ENCODE measurements at regions not wholly inside any gene's neighbourhood (a gene's known extent, or its start where the extent isn't known, plus 50 kb on each side); places are given as distances from the start of the nearest gene placed in this dataset.

GRCh38 chr14:97283841-97284240 is 486.7 kb downstream of the VRK1 start:
- DNase-seq (ENCODE audit: low read depth in 1 of 2, low spot score in 1 of 2) = no peak
- H3K27ac ChIP-seq (replicated peaks) = no peak overlapping the region
- no peak for TF ChIP-seq CTCF (IDR thresholded peaks at IDR 0.05; ENCODE audit: insufficient read depth, low read length)
- no peak for TF ChIP-seq SPI1 (IDR thresholded peaks at IDR 0.05; ENCODE audit: borderline replicate concordance, low read depth)
- TF ChIP-seq GABPA (IDR thresholded peaks at IDR 0.05; ENCODE audit: low read depth) = no peak
- no peak for TF ChIP-seq REST (IDR thresholded peaks at IDR 0.05; ENCODE audit: insufficient replicate concordance, low read depth)
- no peak for TF ChIP-seq POLR2AphosphoS5 (IDR thresholded peaks at IDR 0.05; ENCODE audit: low read depth)
- H3K4me3 ChIP-seq (replicated peaks; ENCODE audit: insufficient read depth, low read length) = no peak overlapping the region
- no peaks in the 10 kb centered on the region for H3K27me3 ChIP-seq (ENCODE audit: insufficient read depth, poor library complexity, severe bottlenecking)

GRCh38 chr14:97287956-97288355 is 490.8 kb downstream of the VRK1 start:
- Histone ChIP-seq H3K27ac (replicated peaks) (no peak overlapping the region), H3K4me3 (replicated peaks; ENCODE audit: insufficient read depth, low read length) (no peak overlapping the region), H3K27me3 (ENCODE audit: insufficient read depth, poor library complexity, severe bottlenecking) (no peaks in the 10 kb centered on the region)
- no peak for DNase-seq (ENCODE audit: low read depth in 1 of 2, low spot score in 1 of 2)
- no peak for TF ChIP-seq CTCF (IDR thresholded peaks at IDR 0.05; ENCODE audit: insufficient read depth, low read length)
- TF ChIP-seq GABPA (IDR thresholded peaks at IDR 0.05; ENCODE audit: low read depth) = no peak
- TF ChIP-seq POLR2AphosphoS5 (IDR thresholded peaks at IDR 0.05; ENCODE audit: low read depth) = no peak
- no peak for TF ChIP-seq REST (IDR thresholded peaks at IDR 0.05; ENCODE audit: insufficient replicate concordance, low read depth)
- no peak for TF ChIP-seq SPI1 (IDR thresholded peaks at IDR 0.05; ENCODE audit: borderline replicate concordance, low read depth)

- TF ChIP-seq GABPA (IDR thresholded peaks at IDR 0.05; ENCODE audit: low read depth) = no peak
- no peak for TF ChIP-seq CTCF (IDR thresholded peaks at IDR 0.05; ENCODE audit: insufficient read depth, low read length)
- no peak for TF ChIP-seq POLR2AphosphoS5 (IDR thresholded peaks at IDR 0.05; ENCODE audit: low read depth)
- TF ChIP-seq REST (IDR thresholded peaks at IDR 0.05; ENCODE audit: insufficient replicate concordance, low read depth) = no peak
- Histone ChIP-seq H3K4me3 (replicated peaks; ENCODE audit: insufficient read depth, low read length) (no peak overlapping the region), H3K27ac (replicated peaks) (no peak overlapping the region), H3K27me3 (ENCODE audit: insufficient read depth, poor library complexity, severe bottlenecking) (no peaks in the 10 kb centered on the region)
- no peak for DNase-seq (ENCODE audit: low read depth in 1 of 2, low spot score in 1 of 2)
Observed at GRCh38 chr14:97290065-97290464, 492.9 kb downstream of the VRK1 start.
